ENCODE measurements at regions not wholly inside any gene's neighbourhood (a gene's known extent, or its start where the extent isn't known, plus 50 kb on each side); places are given as distances from the start of the nearest gene placed in this dataset.

- no peak for DNase-seq (ENCODE audit: low read depth)
Observed at GRCh38 chr6:145380186-145380585, 355.1 kb downstream of the EPM2A start.

GRCh38 chr6:145381941-145382340, 353.4 kb downstream of the EPM2A start:
- DNase-seq (ENCODE audit: low read depth) = no peak

GRCh38 chr6:145383428-145383827, 351.9 kb downstream of the EPM2A start:
- DNase-seq (ENCODE audit: low read depth) = no peak

- no peak for DNase-seq (ENCODE audit: low read depth)
Observed at GRCh38 chr6:145384503-145384902, 350.8 kb downstream of the EPM2A start.

GRCh38 chr6:145396499-145396898, 338.8 kb downstream of the EPM2A start:
- no peak for DNase-seq (ENCODE audit: low read depth)

- no peak for DNase-seq (ENCODE audit: low read depth)
Observed at GRCh38 chr6:145400508-145400907, 334.8 kb downstream of the EPM2A start.

GRCh38 chr6:145405006-145405551, 330.2 kb downstream of the EPM2A start:
- no peak for DNase-seq (ENCODE audit: low read depth)

- no peak for DNase-seq (ENCODE audit: low read depth)
Observed at GRCh38 chr6:145406783-145407182, 328.5 kb downstream of the EPM2A start.

GRCh38 chr6:145415616-145416015, 319.7 kb downstream of the EPM2A start:
- no peak for DNase-seq (ENCODE audit: low read depth)

GRCh38 chr6:145420599-145420998, 314.7 kb downstream of the EPM2A start:
- DNase-seq (ENCODE audit: low read depth) = no peak

- no peak for DNase-seq (ENCODE audit: low read depth)
Observed at GRCh38 chr6:145423936-145424335, 311.4 kb downstream of the EPM2A start.

- DNase-seq (ENCODE audit: low read depth) = no peak
Observed at GRCh38 chr6:145427232-145427631, 308.1 kb downstream of the EPM2A start.

- no peak for DNase-seq (ENCODE audit: low read depth)
Observed at GRCh38 chr6:145428706-145429105, 306.6 kb downstream of the EPM2A start.

GRCh38 chr6:145442110-145442509, 293.2 kb downstream of the EPM2A start:
- DNase-seq (ENCODE audit: low read depth) = no peak

- DNase-seq (ENCODE audit: low read depth) = no peak
Observed at GRCh38 chr6:145445674-145446073, 289.6 kb downstream of the EPM2A start.

- DNase-seq (ENCODE audit: low read depth) = no peak
Observed at GRCh38 chr6:145451029-145451428, 284.3 kb downstream of the EPM2A start.

- no peak for DNase-seq (ENCODE audit: low read depth)
Observed at GRCh38 chr6:145453376-145453775, 281.9 kb downstream of the EPM2A start.

GRCh38 chr6:145454006-145454405, 281.3 kb downstream of the EPM2A start:
- DNase-seq (ENCODE audit: low read depth) = no peak

- no peak for DNase-seq (ENCODE audit: low read depth)
Observed at GRCh38 chr6:145457556-145457955, 277.8 kb downstream of the EPM2A start.

GRCh38 chr6:145468534-145468933, 266.8 kb downstream of the EPM2A start:
- DNase-seq (ENCODE audit: low read depth) = no peak

- no peak for DNase-seq (ENCODE audit: low read depth)
Observed at GRCh38 chr6:145469021-145469420, 266.3 kb downstream of the EPM2A start.

GRCh38 chr6:145475794-145476396, 259.4 kb downstream of the EPM2A start:
- no peak for DNase-seq (ENCODE audit: low read depth)

- DNase-seq (ENCODE audit: low read depth) = no peak
Observed at GRCh38 chr6:145480024-145480423, 255.3 kb downstream of the EPM2A start.
